NCI-H748 (cell line): ENCODE measurements at regions not wholly inside any gene's neighbourhood (a gene's known extent, or its start where the extent isn't known, plus 50 kb on each side); places are given as distances from the start of the nearest gene placed in this dataset.

ENCODE experiments used
- DNase-seq: peaks from one replicate; lab custom pipeline; 2025; ENCODE audit not compliant: unreplicated experiment; lab: John Stamatoyannopoulos, UW

DNA sequence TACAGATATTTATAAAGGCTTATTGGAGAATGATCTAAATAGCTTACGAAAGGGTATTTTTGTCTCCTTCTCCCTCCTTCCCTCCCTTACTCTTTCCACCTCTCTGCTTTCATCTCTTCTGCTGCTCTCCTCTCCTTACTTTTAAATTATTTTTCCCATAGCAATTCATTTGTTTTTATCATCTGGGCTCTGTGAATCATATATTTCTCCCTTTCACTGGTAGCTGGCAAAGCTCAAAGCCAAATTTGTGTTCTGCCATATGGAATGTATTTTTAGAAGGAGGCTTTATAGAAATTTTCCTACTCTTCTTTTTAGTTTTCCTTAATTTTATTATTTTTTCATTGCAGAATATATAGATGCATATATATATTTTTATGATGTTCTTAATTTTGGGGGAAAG lies 385.8 kb downstream of the C3orf38 start:
- no peak for DNase-seq

DNA sequence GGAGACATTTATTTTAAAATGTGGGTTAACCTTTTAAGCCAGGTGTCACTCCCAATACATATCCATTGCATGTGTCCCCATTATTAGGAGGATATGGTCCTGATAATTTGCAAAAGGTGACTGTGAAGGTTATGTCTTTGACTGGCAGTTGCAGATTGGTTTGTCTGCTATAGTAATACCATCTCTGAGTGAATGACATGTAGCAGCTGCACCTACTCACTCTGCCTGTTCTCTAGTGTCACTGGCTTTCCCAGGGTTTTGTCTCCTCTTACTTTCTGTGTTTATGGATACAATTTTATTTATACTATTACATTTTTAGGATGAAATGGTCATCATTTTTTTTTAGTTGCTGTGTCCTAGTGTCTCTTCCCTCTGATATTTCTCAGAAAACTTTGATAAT lies 393.2 kb downstream of the C3orf38 start:
- no peak for DNase-seq

DNA sequence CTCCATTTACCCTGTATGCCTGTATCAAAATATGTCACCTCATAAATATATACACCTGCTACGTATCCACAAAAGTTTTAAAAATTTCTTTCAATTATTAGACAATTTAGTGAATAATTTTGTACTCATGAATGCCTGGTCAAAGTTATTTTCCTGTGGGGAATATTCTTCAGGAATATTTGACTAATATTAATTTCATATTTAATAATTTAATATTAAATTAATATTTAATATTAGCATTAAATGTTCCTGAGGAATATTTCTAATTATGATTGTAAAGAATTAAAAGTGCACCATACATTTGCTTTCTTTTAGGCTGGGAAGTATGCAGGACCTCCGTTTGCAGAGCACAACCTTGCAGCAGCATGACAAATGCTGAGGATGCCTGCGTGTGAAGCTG lies 422.7 kb downstream of the C3orf38 start:
- no peak for DNase-seq

DNA sequence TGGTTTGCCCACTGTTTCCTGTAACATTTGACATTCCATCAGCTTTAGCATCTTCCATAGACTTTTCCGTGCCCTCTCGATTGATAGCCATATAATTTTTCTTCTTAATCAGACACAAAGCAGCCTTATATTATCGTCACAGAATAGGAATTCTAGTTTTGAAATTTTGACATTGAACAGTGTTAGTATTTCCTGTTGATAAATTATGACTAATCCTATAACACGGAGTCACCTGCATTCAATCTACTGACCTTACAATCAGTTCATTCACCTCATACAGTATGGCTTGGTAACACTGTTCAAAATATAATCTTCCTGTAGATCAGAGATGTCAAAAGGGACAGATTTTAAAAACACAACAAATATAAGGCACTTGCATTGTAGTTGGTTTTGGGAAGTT lies 423.7 kb downstream of the C3orf38 start:
- DNase-seq: no peak

DNA sequence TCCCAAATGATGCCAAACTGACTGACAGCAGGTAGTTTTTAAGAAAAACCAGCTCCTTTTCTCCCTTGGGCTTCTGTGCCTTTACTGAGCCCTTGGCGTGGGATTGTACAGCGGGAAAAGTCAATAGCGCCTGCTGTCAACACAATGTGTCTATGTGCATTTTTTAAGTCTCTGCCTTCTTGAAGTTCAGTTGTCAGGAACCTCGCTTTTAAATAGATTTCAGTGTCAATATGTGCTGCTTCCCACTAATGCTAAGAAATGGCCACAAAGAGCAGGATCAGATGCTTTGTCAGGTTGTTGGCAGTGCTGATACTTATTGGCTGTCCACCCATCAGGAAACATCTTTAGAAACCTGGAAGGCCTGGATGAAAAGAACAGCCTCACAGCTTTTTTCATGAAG lies 424.4 kb downstream of the C3orf38 start:
- DNase-seq: no peak

DNA sequence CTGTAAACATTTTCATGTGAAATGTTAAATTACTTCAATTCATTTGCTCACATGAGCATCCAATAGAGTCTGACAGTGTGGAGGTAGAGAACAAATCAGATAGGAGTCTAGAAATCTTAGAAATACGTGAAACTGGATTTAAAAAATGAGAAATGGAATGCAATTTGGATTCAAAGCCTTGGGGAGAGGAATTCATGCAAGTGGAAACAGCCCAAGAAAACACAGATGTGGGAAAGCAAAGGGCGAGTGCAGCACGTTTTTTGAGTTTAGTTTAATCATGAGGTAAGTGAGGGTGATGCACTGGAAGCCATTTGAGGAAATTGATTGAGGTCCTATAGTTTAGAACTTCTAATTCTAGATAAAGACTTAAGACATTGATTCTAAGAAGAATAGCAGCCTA lies 434.7 kb downstream of the C3orf38 start:
- DNase-seq: no peak

DNA sequence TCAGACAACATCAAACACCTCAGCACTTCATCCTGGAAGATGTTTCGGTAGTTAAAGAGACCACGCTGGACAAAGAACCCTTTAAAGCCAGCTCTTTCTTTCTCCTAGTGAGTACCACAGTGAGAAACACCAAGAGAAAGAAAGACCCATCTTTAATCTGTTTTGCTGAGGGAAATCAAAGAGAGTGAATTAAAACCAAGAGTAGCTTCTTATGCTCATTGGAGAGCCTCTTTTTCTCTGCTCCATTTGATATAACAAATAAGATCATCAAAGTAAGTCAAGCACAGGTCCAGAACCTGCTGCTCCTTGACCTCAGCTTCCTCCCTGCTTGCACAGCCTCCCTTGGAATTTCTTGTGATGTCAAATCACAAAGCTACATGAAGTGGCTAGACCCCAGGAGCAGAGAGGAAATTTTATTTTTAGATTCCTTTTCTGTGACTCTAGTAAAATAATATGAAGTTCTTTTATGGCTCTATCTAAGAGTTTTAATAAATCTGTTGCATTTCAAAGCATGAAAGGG lies 436.4 kb downstream of the C3orf38 start:
- DNase-seq: no peak

DNA sequence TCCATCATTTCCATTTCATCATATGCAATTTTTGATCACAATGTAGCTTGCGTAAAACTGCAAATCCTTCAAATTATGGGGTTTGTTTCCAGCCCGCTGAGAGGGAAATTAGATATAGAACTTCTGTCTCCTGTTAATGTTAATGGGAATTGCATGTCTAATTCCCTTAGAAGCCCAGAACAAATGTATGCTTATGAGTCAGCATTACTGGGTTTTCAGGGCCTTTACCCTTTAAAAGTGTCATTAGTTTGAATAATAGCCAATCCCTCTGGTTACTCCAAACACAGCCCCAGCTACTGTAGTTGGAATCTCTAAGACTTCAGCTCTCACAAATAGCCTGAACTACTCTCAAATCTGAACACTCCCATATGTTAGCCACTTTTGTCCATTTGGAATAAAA lies 439.4 kb downstream of the C3orf38 start:
- DNase-seq: no peak

DNA sequence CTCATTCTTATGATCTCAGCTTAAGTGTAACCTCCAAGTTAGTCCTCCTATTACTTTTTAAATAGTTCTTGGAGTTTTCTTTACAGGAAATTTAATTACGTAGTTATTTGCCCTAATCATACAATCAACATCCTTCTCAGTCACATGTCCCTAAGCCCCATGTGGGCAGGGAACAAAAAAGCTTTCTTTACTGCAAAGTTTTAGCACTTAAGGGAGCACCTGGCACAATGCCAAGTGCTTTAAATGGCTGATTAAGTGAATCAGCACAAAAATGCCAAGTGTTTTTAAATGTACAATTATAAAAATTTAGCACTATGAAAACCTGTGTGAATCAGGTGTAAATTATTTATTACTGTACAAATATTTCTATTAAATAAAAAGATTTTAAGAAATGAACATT lies 445.3 kb downstream of the C3orf38 start:
- DNase-seq: peak; percentile 2

DNA sequence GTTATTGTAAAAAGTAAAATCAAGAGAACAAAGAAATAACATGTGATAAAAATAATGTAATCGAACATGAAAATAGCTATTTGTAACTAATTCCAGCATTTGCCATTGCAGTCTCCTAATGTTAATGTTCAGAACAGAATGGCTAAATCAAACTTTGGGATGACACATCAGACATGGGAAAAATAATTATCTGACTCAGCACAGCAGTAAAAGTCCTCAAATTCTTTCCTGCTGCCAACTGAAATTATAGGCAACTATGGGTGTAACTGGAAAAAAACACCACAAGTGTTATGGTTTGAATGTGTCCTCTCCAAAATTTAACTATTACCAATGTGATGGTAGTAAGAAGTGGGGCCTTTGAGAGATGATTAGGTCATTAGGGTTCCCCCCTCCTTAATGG lies 446.7 kb downstream of the C3orf38 start:
- no peak for DNase-seq

DNA sequence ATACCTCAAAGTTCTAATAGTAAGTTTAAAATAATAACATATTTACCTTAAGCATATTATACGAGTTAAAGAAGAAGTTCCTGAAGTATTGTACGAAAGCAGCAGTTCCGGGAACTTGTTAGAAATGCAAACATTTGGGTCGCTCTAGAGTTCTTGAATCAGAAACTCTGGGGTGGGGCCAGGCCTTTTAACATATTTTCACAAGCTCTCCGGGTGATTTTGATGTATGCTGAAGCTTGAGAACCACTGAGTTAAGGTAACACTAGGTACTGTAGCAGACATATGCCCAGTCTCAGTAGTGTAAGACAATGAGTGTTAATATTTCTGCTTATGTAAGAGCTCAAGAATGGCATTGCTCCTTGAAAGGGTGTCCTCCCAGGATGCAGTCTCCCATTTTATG lies 461.1 kb downstream of the C3orf38 start:
- no peak for DNase-seq

DNA sequence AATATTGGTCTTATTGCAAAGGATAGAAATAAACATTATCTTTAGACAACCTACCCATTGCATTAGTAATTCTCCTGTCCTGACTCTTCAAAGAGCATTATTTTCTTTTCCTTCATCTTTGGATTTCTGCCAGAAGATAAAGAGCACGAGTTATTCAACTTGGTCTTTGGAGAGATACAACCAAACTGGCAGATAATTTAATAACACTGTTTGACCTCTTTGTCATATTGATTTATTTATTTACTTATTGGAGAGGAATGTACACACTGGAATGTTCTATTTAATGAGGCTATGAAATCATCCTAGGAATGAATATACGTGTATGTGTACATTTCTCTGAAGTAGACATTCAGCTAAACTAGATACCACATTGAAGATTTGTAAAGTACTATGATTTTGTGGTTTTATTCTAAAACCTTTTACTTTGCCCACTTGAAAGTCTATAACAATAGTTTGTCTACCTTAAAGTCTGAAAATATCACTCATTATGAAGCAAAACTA lies 462.1 kb downstream of the C3orf38 start:
- DNase-seq: peak; percentile 41

DNA sequence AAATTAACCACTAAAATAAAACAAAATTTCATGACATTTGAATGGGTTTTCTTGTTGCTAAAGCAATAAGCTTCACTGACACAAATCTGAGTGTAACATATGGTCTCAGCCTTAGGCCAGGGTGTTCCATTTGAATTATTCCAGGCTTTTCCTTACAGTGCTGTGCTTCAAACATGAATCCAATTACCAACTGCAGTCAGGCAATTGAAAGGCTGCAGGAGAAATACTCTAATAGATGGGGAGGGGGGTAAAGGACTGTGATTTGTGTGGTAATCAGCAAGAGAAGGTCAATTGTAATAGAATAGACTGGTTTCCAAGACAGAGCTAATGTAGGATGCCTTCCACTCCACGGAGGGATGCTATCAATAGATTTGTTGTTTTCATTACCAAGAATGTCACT lies 466.7 kb downstream of the C3orf38 start:
- no peak for DNase-seq

DNA sequence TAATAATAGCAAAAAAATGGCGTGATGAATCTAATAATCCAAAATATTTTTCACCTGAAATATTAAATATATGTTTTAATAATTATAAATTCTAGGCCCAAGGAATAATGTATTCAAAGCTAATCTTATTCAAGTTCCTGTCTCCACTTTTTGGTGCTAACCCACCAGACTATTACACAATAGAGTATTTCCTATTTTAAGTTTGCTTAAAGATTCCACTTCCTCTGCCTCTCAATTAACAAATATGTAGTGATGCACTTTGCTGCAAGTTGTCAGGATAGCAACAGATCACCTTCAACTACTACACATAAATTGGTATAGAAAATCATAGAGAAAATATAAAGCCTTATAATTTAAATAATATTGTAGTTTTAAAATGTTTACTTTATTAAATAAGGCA lies 467.5 kb downstream of the C3orf38 start:
- no peak for DNase-seq

DNA sequence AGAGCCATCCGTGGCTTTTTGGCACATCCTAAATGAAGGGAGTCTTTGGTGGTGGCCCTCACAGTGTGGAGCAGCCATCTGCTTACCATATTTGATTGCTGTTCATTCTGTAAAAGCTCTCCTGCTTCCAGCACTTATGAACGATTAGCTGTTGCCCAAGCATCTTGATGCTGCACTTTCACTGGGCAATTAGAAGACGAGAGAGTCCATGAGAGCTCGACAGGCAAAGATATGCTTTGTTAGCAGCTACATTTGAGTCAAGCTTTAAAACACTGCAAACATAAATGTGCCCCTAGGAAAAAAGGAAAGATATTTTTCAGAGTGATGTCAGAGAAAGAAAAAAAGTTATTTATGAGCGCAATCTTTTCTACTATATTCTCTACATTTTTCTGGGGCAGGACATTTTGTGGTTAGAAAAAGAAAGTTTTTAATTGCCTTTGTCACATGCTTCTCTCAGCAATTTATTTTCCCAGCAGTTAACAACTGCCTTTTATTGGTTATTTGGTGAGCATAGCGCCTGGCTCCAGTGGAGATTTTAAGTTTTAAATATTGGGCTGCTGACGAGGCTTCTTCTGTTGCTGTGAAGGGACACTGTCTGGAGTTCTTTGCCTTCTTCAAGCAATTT lies 468.4 kb downstream of the C3orf38 start:
- peak; percentile 7 for DNase-seq

DNA sequence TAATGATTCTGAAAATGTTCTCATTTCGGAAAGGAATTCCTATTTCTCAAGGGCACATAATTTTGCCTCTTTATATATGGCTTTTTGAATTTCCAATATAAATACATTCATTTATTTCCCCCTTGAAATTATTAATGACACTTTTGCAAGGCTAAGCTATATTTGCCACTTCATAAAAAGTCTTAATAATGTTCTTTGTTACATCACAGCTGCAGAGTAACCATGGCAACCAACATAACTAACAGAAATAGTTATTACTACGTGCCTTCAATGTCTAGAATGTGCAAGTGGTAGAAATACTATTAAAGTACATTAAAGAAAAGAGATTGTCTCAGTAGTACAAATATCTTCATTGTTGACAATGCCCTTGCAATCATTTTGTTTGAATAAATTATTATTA lies 471.8 kb downstream of the C3orf38 start:
- no peak for DNase-seq

DNA sequence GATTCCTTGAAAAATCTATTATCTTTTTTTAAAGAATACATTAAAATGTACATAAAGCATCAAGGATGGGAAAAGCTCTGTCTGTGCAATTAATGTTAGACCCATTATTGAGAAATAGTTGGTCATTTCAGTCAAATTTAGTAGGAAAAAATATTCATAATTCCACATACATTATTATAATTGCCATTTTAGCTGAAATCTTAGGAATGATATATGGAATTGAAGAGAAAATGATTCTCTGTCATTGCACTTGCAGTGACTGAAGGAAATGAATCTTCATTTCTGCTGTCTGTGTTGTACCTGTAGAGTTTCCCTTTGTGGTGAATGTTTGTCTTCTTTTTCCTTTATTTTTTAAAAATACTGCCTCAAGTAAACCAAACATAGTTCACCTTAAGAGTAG lies 473.9 kb downstream of the C3orf38 start:
- no peak for DNase-seq

DNA sequence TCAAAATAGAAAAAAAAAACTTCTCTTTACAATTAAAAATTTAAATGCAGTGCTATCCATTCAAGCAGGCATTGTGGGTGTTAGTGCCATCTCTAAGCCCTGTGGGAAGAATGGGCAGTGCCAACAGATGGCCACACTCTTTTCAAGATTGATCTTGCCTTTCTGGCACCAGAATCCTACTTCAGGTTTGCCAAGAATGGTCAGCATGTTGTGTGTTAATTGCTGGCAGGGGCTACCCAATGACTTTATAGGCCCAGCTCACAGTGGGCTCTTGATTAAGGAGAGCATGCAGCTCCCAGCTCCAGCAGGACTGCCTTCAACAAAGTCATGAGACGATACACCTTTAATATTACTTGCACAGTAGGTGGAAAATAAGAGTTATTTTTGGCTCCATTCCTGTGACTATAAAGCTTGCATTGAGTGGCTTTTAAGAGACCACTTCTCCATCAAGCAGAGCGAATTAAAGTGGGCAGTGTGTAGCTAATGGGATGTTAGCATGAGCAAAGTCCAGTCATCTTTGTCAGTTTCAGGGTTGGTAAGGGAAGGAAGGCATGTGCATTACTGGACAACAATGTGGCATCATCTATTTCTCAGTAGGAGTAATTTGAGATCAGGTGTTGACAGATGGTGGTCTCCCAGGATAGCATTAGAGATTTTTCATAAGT lies 476.8 kb downstream of the C3orf38 start:
- peak; percentile 62 for DNase-seq

DNA sequence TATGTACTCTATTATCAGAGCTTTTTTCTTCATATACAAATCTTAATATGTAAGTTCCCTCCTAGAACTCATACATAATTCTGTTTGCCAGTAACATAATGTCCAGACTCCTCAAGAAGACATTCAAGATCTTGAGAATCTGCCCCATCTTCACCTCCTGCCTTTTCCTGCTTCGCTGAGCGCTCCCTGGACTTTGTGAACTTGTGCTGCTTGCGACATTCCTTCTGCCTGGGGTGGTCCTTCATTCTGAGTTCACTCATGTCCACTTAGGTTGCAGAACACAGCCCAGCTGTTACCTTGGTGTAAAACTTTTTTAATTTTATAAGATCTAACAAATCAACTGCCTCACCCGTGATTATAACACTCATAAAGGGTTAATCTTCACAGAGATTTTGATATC lies 478.5 kb upstream of the EPHA3 start:
- DNase-seq: no peak

DNA sequence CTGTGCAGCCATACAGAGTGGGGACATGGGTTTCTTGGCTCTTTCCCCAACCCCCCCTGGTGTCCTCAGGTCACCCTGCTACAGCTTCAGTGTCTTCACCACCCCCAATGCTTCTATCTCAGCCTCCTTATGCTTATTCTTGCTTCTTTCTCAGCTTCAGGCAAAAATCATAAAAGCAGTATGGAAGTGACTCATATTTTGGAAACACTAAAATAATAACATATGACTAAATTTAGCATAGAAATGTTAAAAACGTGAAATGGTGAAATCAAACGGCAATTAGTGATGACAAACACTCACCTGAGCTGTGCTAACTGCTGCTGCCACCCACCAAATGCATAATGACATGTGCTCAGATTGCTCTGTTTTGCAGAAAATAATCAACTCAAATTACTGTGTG lies 475.2 kb upstream of the EPHA3 start:
- DNase-seq: no peak

DNA sequence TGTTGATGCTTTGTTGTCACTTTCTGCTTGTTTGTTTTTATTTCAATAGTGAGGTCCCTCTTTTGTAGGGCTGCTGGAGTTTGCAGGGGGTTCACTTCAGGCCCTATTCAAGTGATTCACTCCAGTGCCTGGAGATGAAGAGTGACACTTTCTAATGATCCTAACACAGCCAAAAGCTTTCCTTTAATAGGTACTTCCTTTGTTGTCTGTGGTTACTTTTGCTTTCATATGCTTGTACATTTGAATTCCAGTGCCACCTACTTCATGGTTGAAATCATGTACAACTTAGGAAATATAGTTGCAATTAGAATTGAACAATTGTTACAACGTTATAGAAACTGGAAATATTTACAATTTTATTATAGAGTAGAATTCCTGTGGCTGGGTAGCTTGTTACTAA lies 466.8 kb upstream of the EPHA3 start:
- DNase-seq: no peak

DNA sequence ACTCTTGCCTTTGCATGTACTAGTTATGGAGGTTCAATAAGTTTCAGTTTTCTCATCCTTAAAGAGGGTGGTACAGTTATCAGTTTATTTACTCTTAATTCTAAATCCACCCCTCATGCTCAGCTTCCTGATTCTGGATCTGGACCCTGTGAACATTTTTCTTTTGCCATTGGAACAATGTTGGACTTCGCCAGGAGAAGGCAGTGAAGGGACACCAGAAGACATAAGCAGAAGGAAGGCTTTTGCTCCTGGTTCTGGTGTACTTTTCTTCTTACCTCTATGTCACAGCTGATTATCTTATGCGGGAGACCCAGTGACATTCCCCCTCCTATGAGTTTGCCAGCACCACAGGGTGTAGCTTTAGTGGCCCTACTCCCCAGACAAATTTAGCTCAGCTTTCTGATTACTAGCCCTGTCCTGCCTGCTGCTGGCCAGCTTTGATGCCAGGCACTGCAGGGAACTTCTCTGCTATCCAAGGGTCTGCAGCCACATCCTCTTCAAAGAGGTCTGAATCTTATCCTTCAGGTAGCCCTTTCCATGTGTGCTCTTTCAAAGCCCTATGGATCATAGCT lies 466.3 kb upstream of the EPHA3 start:
- no peak for DNase-seq
